ENCODE measurements at regions not wholly inside any gene's neighbourhood (a gene's known extent, or its start where the extent isn't known, plus 50 kb on each side); places are given as distances from the start of the nearest gene placed in this dataset.

DNA sequence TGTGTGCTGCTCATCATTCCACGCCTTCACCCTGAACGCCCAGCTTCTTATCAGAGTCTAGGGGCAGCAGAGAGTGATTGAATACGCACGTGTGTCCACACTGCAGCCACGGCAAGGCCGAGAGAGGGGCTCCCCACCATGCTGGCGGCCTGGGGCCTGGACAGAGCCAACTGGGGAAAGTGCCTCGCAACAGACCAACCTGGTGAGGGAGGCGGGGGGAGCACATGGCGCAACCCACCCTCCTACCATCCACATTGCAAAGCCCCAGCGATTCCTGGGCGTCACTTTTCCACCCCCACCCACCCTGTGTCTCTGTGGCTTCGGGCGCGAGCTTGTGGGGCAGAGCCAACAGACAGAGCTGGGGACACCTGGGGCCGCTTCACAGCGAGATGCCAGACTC lies 66.4 kb upstream of the DUSP22 start:
- Histone ChIP-seq H3F3A (replicated peaks; ENCODE audit: insufficient read depth) (no peaks in the 10 kb centered on the region), H3K27me3 (ENCODE audit: insufficient read depth) (peaks cover 71% of the 10 kb centered on the region), H3K4me2 (no peak overlapping the region), H3K9me3 (no peaks in the 10 kb centered on the region), H3K79me2 (ENCODE audit: insufficient read depth) (no peaks in the 10 kb centered on the region), H3K9ac (no peak overlapping the region), H3K36me3 (replicated peaks in 1 of 2; ENCODE audit: control insufficient read depth in 1 of 2, insufficient read depth in 2 of 2, low read length in 1 of 2) (no peaks in the 10 kb centered on the region), H4K20me1 (ENCODE audit: insufficient read depth) (no peaks in the 10 kb centered on the region), H3K4me1 (ENCODE audit: control insufficient read depth in 1 of 2, insufficient read depth in 2 of 2, low read depth in 1 of 2, low read length in 1 of 2) (no peaks in the 10 kb centered on the region), H2AFZ (ENCODE audit: low read depth) (no peak overlapping the region), H3K9me2 (no peaks in the 10 kb centered on the region), H3K4me3 (ENCODE audit: low read depth in 2 of 2, low read length in 1 of 2) (no peak overlapping the region), H3K27ac (ENCODE audit: low read depth in 2 of 2, low read length in 1 of 2) (no peak overlapping the region)
- 20% methylated on average over 7 of the region's 17 CpGs for WGBS (ENCODE audit: low lambda C conversion rate)
- POLR2A ChIA-PET, result no interaction called here
- DNase-seq, result no peak
- TF ChIP-seq SIN3A (IDR thresholded peaks at IDR 0.05; ENCODE audit: borderline replicate concordance, low read depth, low read length) (no peak), MEF2A (IDR thresholded peaks at IDR 0.05; ENCODE audit: borderline replicate concordance, low read depth) (no peak), RXRA (IDR thresholded peaks at IDR 0.05; ENCODE audit: borderline replicate concordance, low read depth) (no peak), CHD2 (IDR thresholded peaks at IDR 0.05; ENCODE audit: low read length, partially characterized antibody) (no peak), NFIC (IDR thresholded peaks at IDR 0.05; ENCODE audit: borderline replicate concordance) (no peak), GABPA (IDR thresholded peaks at IDR 0.05; ENCODE audit: low read depth) (no peak), FOXJ3 (CRISPR knock-in tag; IDR thresholded peaks at IDR 0.05) (no peak), TCF12 (IDR thresholded peaks at IDR 0.05) (no peak), YY1 (IDR thresholded peaks at IDR 0.05; ENCODE audit: low read depth) (no peak), SMC3 (IDR thresholded peaks at IDR 0.05; ENCODE audit: low read depth, low read length) (no peak), NRF1 (IDR thresholded peaks at IDR 0.05; ENCODE audit: low read depth, low read length) (no peak)
- TF ChIP-seq, protein P1, sequence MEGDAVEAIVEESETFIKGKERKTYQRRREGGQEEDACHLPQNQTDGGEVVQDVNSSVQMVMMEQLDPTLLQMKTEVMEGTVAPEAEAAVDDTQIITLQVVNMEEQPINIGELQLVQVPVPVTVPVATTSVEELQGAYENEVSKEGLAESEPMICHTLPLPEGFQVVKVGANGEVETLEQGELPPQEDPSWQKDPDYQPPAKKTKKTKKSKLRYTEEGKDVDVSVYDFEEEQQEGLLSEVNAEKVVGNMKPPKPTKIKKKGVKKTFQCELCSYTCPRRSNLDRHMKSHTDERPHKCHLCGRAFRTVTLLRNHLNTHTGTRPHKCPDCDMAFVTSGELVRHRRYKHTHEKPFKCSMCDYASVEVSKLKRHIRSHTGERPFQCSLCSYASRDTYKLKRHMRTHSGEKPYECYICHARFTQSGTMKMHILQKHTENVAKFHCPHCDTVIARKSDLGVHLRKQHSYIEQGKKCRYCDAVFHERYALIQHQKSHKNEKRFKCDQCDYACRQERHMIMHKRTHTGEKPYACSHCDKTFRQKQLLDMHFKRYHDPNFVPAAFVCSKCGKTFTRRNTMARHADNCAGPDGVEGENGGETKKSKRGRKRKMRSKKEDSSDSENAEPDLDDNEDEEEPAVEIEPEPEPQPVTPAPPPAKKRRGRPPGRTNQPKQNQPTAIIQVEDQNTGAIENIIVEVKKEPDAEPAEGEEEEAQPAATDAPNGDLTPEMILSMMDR (IDR thresholded peaks at IDR 0.05), result no peak
- TF ChIP-seq, protein P2, sequence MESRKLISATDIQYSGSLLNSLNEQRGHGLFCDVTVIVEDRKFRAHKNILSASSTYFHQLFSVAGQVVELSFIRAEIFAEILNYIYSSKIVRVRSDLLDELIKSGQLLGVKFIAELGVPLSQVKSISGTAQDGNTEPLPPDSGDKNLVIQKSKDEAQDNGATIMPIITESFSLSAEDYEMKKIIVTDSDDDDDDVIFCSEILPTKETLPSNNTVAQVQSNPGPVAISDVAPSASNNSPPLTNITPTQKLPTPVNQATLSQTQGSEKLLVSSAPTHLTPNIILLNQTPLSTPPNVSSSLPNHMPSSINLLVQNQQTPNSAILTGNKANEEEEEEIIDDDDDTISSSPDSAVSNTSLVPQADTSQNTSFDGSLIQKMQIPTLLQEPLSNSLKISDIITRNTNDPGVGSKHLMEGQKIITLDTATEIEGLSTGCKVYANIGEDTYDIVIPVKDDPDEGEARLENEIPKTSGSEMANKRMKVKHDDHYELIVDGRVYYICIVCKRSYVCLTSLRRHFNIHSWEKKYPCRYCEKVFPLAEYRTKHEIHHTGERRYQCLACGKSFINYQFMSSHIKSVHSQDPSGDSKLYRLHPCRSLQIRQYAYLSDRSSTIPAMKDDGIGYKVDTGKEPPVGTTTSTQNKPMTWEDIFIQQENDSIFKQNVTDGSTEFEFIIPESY (IDR thresholded peaks at IDR 0.05; ENCODE audit: borderline replicate concordance, low read depth), result no peak
- TF ChIP-seq, protein P3, sequence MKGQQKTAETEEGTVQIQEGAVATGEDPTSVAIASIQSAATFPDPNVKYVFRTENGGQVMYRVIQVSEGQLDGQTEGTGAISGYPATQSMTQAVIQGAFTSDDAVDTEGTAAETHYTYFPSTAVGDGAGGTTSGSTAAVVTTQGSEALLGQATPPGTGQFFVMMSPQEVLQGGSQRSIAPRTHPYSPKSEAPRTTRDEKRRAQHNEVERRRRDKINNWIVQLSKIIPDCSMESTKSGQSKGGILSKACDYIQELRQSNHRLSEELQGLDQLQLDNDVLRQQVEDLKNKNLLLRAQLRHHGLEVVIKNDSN (IDR thresholded peaks at IDR 0.05; ENCODE audit: borderline replicate concordance, low read depth), result no peak
- CTCF ChIA-PET, result interaction anchor here (1.7 kb wide), 1 partner anchor 37 kb away, joined by 8 read pairs; no protein-coding TSS in a partner anchor

DNA sequence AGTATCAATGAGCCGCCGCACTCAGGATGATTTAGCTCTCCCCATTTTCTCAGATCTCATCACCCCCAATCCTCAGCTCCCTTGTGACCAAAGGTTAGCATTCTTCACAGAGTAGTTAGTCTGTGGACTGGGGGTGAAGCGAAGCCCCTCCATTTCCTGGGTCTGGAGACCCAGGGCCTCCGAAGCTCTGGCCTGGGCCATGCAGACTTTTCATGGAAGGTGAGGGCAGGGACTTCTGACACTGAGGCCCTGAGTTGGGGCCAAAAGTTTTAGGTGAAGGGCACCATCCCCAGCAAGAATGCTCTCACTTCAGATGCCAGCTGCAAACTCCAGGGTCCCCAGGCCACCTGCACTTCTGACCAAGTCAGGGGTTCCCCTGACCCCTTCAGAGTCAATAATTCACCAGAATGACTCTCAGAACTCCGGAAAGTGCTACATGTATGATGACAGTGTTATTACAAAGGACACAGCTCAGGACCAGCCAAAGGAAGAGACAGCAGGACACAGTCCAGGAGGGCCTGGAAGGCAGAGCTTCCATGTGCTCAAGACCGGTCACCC lies 65.7 kb upstream of the DUSP22 start:
- 54% methylated on average over 5 of the region's 6 CpGs for WGBS (ENCODE audit: low lambda C conversion rate)
- H3K36me3 ChIP-seq (replicated peaks in 1 of 2; ENCODE audit: control insufficient read depth in 1 of 2, insufficient read depth in 2 of 2, low read length in 1 of 2), result no peaks in the 10 kb centered on the region
- H3K27me3 ChIP-seq (ENCODE audit: insufficient read depth), result peaks cover 71% of the 10 kb centered on the region
- DNase-seq, result no peak
- H3K9me2 ChIP-seq, result no peaks in the 10 kb centered on the region
- H4K20me1 ChIP-seq (ENCODE audit: insufficient read depth), result no peaks in the 10 kb centered on the region
- H3K79me2 ChIP-seq (ENCODE audit: insufficient read depth), result no peaks in the 10 kb centered on the region
- POLR2A ChIA-PET, result no interaction called here
- CTCF ChIA-PET, result interaction anchor here (1.7 to 1.9 kb wide), 2 partner anchors 9 to 38 kb away, joined by 8 read pairs; no protein-coding TSS in a partner anchor
- H3K27ac ChIP-seq (ENCODE audit: low read depth in 2 of 2, low read length in 1 of 2), result no peak overlapping the region
- no peak overlapping the region for H3K9ac ChIP-seq
- H3F3A ChIP-seq (replicated peaks; ENCODE audit: insufficient read depth), result no peaks in the 10 kb centered on the region
- H3K4me2 ChIP-seq, result no peak overlapping the region
- no peak overlapping the region for H2AFZ ChIP-seq (ENCODE audit: low read depth)
- no peak overlapping the region for H3K4me3 ChIP-seq (ENCODE audit: low read depth in 2 of 2, low read length in 1 of 2)
- H3K9me3 ChIP-seq, result no peaks in the 10 kb centered on the region
- no peaks in the 10 kb centered on the region for H3K4me1 ChIP-seq (ENCODE audit: control insufficient read depth in 1 of 2, insufficient read depth in 2 of 2, low read depth in 1 of 2, low read length in 1 of 2)
- no peak for TF ChIP-seq NRF1 (IDR thresholded peaks at IDR 0.05; ENCODE audit: low read depth, low read length)
- TF ChIP-seq MEF2A (IDR thresholded peaks at IDR 0.05; ENCODE audit: borderline replicate concordance, low read depth), result no peak
- TF ChIP-seq TCF12 (IDR thresholded peaks at IDR 0.05), result no peak
- TF ChIP-seq, protein P1 (IDR thresholded peaks at IDR 0.05), result no peak
- TF ChIP-seq, protein P4, sequence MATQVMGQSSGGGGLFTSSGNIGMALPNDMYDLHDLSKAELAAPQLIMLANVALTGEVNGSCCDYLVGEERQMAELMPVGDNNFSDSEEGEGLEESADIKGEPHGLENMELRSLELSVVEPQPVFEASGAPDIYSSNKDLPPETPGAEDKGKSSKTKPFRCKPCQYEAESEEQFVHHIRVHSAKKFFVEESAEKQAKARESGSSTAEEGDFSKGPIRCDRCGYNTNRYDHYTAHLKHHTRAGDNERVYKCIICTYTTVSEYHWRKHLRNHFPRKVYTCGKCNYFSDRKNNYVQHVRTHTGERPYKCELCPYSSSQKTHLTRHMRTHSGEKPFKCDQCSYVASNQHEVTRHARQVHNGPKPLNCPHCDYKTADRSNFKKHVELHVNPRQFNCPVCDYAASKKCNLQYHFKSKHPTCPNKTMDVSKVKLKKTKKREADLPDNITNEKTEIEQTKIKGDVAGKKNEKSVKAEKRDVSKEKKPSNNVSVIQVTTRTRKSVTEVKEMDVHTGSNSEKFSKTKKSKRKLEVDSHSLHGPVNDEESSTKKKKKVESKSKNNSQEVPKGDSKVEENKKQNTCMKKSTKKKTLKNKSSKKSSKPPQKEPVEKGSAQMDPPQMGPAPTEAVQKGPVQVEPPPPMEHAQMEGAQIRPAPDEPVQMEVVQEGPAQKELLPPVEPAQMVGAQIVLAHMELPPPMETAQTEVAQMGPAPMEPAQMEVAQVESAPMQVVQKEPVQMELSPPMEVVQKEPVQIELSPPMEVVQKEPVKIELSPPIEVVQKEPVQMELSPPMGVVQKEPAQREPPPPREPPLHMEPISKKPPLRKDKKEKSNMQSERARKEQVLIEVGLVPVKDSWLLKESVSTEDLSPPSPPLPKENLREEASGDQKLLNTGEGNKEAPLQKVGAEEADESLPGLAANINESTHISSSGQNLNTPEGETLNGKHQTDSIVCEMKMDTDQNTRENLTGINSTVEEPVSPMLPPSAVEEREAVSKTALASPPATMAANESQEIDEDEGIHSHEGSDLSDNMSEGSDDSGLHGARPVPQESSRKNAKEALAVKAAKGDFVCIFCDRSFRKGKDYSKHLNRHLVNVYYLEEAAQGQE (IDR thresholded peaks at IDR 0.05; ENCODE audit: low read depth, low read length), result no peak
- TF ChIP-seq YY1 (IDR thresholded peaks at IDR 0.05; ENCODE audit: low read depth), result no peak

Data from SK-N-SH (cell line).